ENCODE measurements at regions not wholly inside any gene's neighbourhood (a gene's known extent, or its start where the extent isn't known, plus 50 kb on each side); places are given as distances from the start of the nearest gene placed in this dataset.

GRCh38 chr21:41071258-41072171, 96.4 kb upstream of the BACE2 start:
- TF ChIP-seq, protein P1, sequence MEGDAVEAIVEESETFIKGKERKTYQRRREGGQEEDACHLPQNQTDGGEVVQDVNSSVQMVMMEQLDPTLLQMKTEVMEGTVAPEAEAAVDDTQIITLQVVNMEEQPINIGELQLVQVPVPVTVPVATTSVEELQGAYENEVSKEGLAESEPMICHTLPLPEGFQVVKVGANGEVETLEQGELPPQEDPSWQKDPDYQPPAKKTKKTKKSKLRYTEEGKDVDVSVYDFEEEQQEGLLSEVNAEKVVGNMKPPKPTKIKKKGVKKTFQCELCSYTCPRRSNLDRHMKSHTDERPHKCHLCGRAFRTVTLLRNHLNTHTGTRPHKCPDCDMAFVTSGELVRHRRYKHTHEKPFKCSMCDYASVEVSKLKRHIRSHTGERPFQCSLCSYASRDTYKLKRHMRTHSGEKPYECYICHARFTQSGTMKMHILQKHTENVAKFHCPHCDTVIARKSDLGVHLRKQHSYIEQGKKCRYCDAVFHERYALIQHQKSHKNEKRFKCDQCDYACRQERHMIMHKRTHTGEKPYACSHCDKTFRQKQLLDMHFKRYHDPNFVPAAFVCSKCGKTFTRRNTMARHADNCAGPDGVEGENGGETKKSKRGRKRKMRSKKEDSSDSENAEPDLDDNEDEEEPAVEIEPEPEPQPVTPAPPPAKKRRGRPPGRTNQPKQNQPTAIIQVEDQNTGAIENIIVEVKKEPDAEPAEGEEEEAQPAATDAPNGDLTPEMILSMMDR (IDR thresholded peaks at IDR 0.05; ENCODE audit: insufficient read depth, low read length, poor library complexity, severe bottlenecking) = no peak
- no peak for DNase-seq (ENCODE audit: extremely low read depth, insufficient read length)
- Histone ChIP-seq H3K4me3 (replicated peaks; ENCODE audit: low read depth, low read length) (no peak overlapping the region), H3K36me3 (ENCODE audit: control insufficient read depth, insufficient read depth, low read length) (no peaks in the 10 kb centered on the region), H3K27me3 (replicated peaks; ENCODE audit: control insufficient read depth, insufficient read depth, low read length) (no peaks in the 10 kb centered on the region)

- Histone ChIP-seq H3K36me3 (ENCODE audit: control insufficient read depth, insufficient read depth, low read length) (no peaks in the 10 kb centered on the region), H3K4me3 (replicated peaks; ENCODE audit: low read depth, low read length) (no peak overlapping the region), H3K27me3 (replicated peaks; ENCODE audit: control insufficient read depth, insufficient read depth, low read length) (no peaks in the 10 kb centered on the region)
- no peak for DNase-seq (ENCODE audit: extremely low read depth, insufficient read length)
- TF ChIP-seq, protein P1 (IDR thresholded peaks at IDR 0.05; ENCODE audit: insufficient read depth, low read length, poor library complexity, severe bottlenecking) = no peak
These were observed 94.4 kb upstream of the BACE2 start for GRCh38 chr21:41073558-41073957.

GRCh38 chr21:41074396-41075184, 93.4 kb upstream of the BACE2 start:
- H3K36me3 ChIP-seq (ENCODE audit: control insufficient read depth, insufficient read depth, low read length) = no peaks in the 10 kb centered on the region
- TF ChIP-seq, protein P1 (IDR thresholded peaks at IDR 0.05; ENCODE audit: insufficient read depth, low read length, poor library complexity, severe bottlenecking) = no peak
- no peak for DNase-seq (ENCODE audit: extremely low read depth, insufficient read length)
- no peaks in the 10 kb centered on the region for H3K27me3 ChIP-seq (replicated peaks; ENCODE audit: control insufficient read depth, insufficient read depth, low read length)
- H3K4me3 ChIP-seq (replicated peaks; ENCODE audit: low read depth, low read length) = no peak overlapping the region

- Histone ChIP-seq H3K4me3 (replicated peaks; ENCODE audit: low read depth, low read length) (no peak overlapping the region), H3K27me3 (replicated peaks; ENCODE audit: control insufficient read depth, insufficient read depth, low read length) (no peaks in the 10 kb centered on the region), H3K36me3 (ENCODE audit: control insufficient read depth, insufficient read depth, low read length) (no peaks in the 10 kb centered on the region)
- no peak for DNase-seq (ENCODE audit: extremely low read depth, insufficient read length)
- TF ChIP-seq, protein P1 (IDR thresholded peaks at IDR 0.05; ENCODE audit: insufficient read depth, low read length, poor library complexity, severe bottlenecking) = no peak
These were observed 92.3 kb upstream of the BACE2 start for GRCh38 chr21:41075656-41076055.

GRCh38 chr21:41076064-41076463, 91.9 kb upstream of the BACE2 start:
- Histone ChIP-seq H3K4me3 (replicated peaks; ENCODE audit: low read depth, low read length) (no peak overlapping the region), H3K36me3 (ENCODE audit: control insufficient read depth, insufficient read depth, low read length) (no peaks in the 10 kb centered on the region), H3K27me3 (replicated peaks; ENCODE audit: control insufficient read depth, insufficient read depth, low read length) (no peaks in the 10 kb centered on the region)
- DNase-seq (ENCODE audit: extremely low read depth, insufficient read length) = no peak
- TF ChIP-seq, protein P1 (IDR thresholded peaks at IDR 0.05; ENCODE audit: insufficient read depth, low read length, poor library complexity, severe bottlenecking) = no peak

Data from GM06990 (cell line).